Panc1 (cell line): ENCODE measurements at regions not wholly inside any gene's neighbourhood (a gene's known extent, or its start where the extent isn't known, plus 50 kb on each side); places are given as distances from the start of the nearest gene placed in this dataset.

Source experiments
- ATAC-seq: fragments of 200-7000 bp; cut with Tn5 transposase; 2 replicates; pipeline ENCODE4 v1.9.1; 2020; ENCODE audit warnings: mild to moderate bottlenecking, moderate library complexity
- BruUV-seq: library from RNA; stranded (reverse); fragments of 400-500 nt; replicated peaks from 2 replicates; lab custom pipeline; 2021; lab: Mats Ljungman, UMichigan
- CTCF ChIA-PET: fragments of 300-600 bp; sonication (Branson Sonifier 250); formaldehyde crosslinking; loops from one replicate; lab custom pipeline; 2022; ENCODE audit warnings: antibody characterized with exemption; lab: Charles Lee
- POLR2A ChIA-PET: fragments of 300-600 bp; sonication (Branson Sonifier 250); formaldehyde crosslinking; loops from one replicate; lab custom pipeline; 2022; ENCODE audit warnings: antibody characterized with exemption; lab: Charles Lee
- DNase-seq: peaks from one replicate; pipeline ENCODE4 v3.0.0-alpha.2; 2010; ENCODE audit warnings: low read depth, low spot score
- H3K27ac ChIP-seq: 2 replicates; pipeline ENCODE4 v1.5.1; 2011; ENCODE audit warnings: mild to moderate bottlenecking, low read length, inconsistent platforms
- H3K27me3 ChIP-seq: fragments of 200-500 bp; sonication (Bioruptor generic); 2 replicates; pipeline ENCODE4 v1.6.0; 2014; ENCODE audit warnings: low read length, inconsistent platforms; ENCODE audit not compliant: control insufficient read depth, insufficient read depth
- H3K36me3 ChIP-seq: fragments of 200-500 bp; sonication (Bioruptor generic); 2 replicates; pipeline ENCODE4 v1.5.1; 2014; ENCODE audit warnings: inconsistent platforms, mild to moderate bottlenecking, low read length, moderate library complexity; ENCODE audit not compliant: control insufficient read depth, insufficient read depth
- H3K4me1 ChIP-seq: 2 replicates; pipeline ENCODE4 v1.5.1; 2011; ENCODE audit warnings: inconsistent platforms, mild to moderate bottlenecking, low read length, moderate library complexity; ENCODE audit not compliant: control insufficient read depth, insufficient read depth
- H3K4me3 ChIP-seq, 2 experiments: 2 replicates each; pipeline ENCODE4 v1.5.1; 2011 to 2012; ENCODE audit warnings: low read depth in 2 of 2, low read length in 2 of 2, mild to moderate bottlenecking in 2 of 2, inconsistent platforms in 1 of 2, moderate library complexity in 1 of 2
- H3K9me3 ChIP-seq: fragments of 200-500 bp; sonication (Bioruptor generic); 2 replicates; pipeline ENCODE4 v1.5.1; 2014; ENCODE audit warnings: low read depth, mild to moderate bottlenecking, inconsistent platforms, low read length, moderate library complexity; ENCODE audit not compliant: control insufficient read depth, insufficient read depth
- POLR2AphosphoS5 ChIP-seq: IDR thresholded peaks from 2 replicates; pipeline ENCODE4 v1.6.1; 2012; ENCODE audit warnings: mild to moderate bottlenecking, low read depth, low read length, moderate library complexity
- SIN3A ChIP-seq: IDR thresholded peaks from 2 replicates; pipeline ENCODE4 v1.6.1; 2012; ENCODE audit warnings: low read depth, mild to moderate bottlenecking, low read length, moderate library complexity, borderline replicate concordance; ENCODE audit not compliant: insufficient read depth
- TCF7L2 ChIP-seq: IDR thresholded peaks from 2 replicates; pipeline ENCODE4 v1.6.1; 2011; ENCODE audit warnings: mild to moderate bottlenecking, low read depth, low read length, inconsistent platforms
- in situ Hi-C: cut with HindIII; loops from 2 replicates; pipeline ENCODE4 v1.10.0; 2016; ENCODE audit warnings: low sequenced_read_pairs, low pct_unique_long_range_greater_than_20kb
- intact Hi-C: fragments of 100-400 bp; cut with micrococcal nuclease; formaldehyde crosslinking; loops from one replicate; pipeline ENCODE4 v1.10.0; 2022; ENCODE audit not compliant: unreplicated experiment
- TF ChIP-seq, protein P1 (sequence below): fragments of 450-650 bp; IDR thresholded peaks from 2 replicates; pipeline ENCODE4 v1.5.1; 2017; ENCODE audit warnings: mild to moderate bottlenecking
- TF ChIP-seq, protein P2 (sequence below), 2 experiments: IDR thresholded peaks; 2 replicates each; pipeline ENCODE4 v1.6.1; 2011 to 2012; ENCODE audit warnings: low read depth in 2 of 2, control low read depth in 1 of 2, low read length in 1 of 2, mild to moderate bottlenecking in 1 of 2, moderate library complexity in 1 of 2; ENCODE audit not compliant: insufficient read depth in 1 of 2

- CTCF ChIA-PET = interaction anchor here (0.5 kb wide), 1 partner anchor 94 kb away, joined by 3 read pairs; no protein-coding TSS in a partner anchor
- no peaks in the 10 kb centered on the region for H3K36me3 ChIP-seq
- no peak for ATAC-seq
- intact Hi-C loops = no loop called here
- H3K9me3 ChIP-seq = no peaks in the 10 kb centered on the region
- BruUV-seq = no TSS peak
- no peaks in the 10 kb centered on the region for H3K4me1 ChIP-seq
- TF ChIP-seq SIN3A (no peak), TCF7L2 (no peak), POLR2AphosphoS5 (no peak)
- TF ChIP-seq, protein P1, sequence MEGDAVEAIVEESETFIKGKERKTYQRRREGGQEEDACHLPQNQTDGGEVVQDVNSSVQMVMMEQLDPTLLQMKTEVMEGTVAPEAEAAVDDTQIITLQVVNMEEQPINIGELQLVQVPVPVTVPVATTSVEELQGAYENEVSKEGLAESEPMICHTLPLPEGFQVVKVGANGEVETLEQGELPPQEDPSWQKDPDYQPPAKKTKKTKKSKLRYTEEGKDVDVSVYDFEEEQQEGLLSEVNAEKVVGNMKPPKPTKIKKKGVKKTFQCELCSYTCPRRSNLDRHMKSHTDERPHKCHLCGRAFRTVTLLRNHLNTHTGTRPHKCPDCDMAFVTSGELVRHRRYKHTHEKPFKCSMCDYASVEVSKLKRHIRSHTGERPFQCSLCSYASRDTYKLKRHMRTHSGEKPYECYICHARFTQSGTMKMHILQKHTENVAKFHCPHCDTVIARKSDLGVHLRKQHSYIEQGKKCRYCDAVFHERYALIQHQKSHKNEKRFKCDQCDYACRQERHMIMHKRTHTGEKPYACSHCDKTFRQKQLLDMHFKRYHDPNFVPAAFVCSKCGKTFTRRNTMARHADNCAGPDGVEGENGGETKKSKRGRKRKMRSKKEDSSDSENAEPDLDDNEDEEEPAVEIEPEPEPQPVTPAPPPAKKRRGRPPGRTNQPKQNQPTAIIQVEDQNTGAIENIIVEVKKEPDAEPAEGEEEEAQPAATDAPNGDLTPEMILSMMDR = no peak
- TF ChIP-seq, protein P2, sequence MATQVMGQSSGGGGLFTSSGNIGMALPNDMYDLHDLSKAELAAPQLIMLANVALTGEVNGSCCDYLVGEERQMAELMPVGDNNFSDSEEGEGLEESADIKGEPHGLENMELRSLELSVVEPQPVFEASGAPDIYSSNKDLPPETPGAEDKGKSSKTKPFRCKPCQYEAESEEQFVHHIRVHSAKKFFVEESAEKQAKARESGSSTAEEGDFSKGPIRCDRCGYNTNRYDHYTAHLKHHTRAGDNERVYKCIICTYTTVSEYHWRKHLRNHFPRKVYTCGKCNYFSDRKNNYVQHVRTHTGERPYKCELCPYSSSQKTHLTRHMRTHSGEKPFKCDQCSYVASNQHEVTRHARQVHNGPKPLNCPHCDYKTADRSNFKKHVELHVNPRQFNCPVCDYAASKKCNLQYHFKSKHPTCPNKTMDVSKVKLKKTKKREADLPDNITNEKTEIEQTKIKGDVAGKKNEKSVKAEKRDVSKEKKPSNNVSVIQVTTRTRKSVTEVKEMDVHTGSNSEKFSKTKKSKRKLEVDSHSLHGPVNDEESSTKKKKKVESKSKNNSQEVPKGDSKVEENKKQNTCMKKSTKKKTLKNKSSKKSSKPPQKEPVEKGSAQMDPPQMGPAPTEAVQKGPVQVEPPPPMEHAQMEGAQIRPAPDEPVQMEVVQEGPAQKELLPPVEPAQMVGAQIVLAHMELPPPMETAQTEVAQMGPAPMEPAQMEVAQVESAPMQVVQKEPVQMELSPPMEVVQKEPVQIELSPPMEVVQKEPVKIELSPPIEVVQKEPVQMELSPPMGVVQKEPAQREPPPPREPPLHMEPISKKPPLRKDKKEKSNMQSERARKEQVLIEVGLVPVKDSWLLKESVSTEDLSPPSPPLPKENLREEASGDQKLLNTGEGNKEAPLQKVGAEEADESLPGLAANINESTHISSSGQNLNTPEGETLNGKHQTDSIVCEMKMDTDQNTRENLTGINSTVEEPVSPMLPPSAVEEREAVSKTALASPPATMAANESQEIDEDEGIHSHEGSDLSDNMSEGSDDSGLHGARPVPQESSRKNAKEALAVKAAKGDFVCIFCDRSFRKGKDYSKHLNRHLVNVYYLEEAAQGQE (IDR thresholded peaks at IDR 0.05; ENCODE audit: insufficient read depth in 1 of 2, low read depth in 2 of 2, low read length in 1 of 2) = no peak
- in situ Hi-C loops = no loop called here
- POLR2A ChIA-PET = no interaction called here
- no peak overlapping the region for H3K4me3 ChIP-seq
- no peaks in the 10 kb centered on the region; the same call in 1 of the 2 replicates for H3K27me3 ChIP-seq
- DNase-seq = no peak
- no peak overlapping the region for H3K27ac ChIP-seq
Measured at GRCh38 chr15:93413745-93414144, 324.7 kb upstream of the RGMA start.

- Histone ChIP-seq H3K27me3 (no peaks in the 10 kb centered on the region; the same call in 1 of the 2 replicates), H3K27ac (no peak overlapping the region), H3K4me1 (no peaks in the 10 kb centered on the region), H3K36me3 (no peaks in the 10 kb centered on the region), H3K9me3 (no peaks in the 10 kb centered on the region), H3K4me3 (no peak overlapping the region)
- intact Hi-C loops (no loop called here), in situ Hi-C loops (no loop called here)
- ChIA-PET CTCF (no interaction called here), POLR2A (no interaction called here)
- TF ChIP-seq, protein P2 (IDR thresholded peaks at IDR 0.05; ENCODE audit: insufficient read depth in 1 of 2, low read depth in 2 of 2, low read length in 1 of 2) = no peak
- no peak for TF ChIP-seq TCF7L2
- no peak for TF ChIP-seq POLR2AphosphoS5
- TF ChIP-seq, protein P1 = no peak
- no peak for TF ChIP-seq SIN3A
- DNase-seq (no peak), ATAC-seq (no peak)
- no TSS peak for BruUV-seq
Measured at GRCh38 chr15:93399121-93399520, 310.1 kb upstream of the RGMA start.
